NCI-H1048 (cell line): ENCODE measurements at regions not wholly inside any gene's neighbourhood (a gene's known extent, or its start where the extent isn't known, plus 50 kb on each side); places are given as distances from the start of the nearest gene placed in this dataset.
"Not testable (repeated sequence)": the region's sequence is repeated elsewhere in the genome, so short reads cannot be mapped to it uniquely, and the experiment has no call there.

Experiments
- DNase-seq: peaks from one replicate; lab custom pipeline; 2025; lab: John Stamatoyannopoulos, UW

- no peak for DNase-seq
Measured at GRCh38 chr6:8659404-8660189, 224.3 kb upstream of the SLC35B3 start.

- DNase-seq: no peak
Measured at GRCh38 chr6:8658416-8658815, 223.1 kb upstream of the SLC35B3 start.

GRCh38 chr6:8657522-8657921 lies 222.2 kb upstream of the SLC35B3 start:
- DNase-seq: no peak

- no peak for DNase-seq
Measured at GRCh38 chr6:8655670-8656454, 220.5 kb upstream of the SLC35B3 start.

- DNase-seq: no peak
Measured at GRCh38 chr6:8652710-8653109, 217.4 kb upstream of the SLC35B3 start.

GRCh38 chr6:8651998-8652397 lies 216.7 kb upstream of the SLC35B3 start:
- no peak for DNase-seq

- no peak for DNase-seq
Measured at GRCh38 chr6:8645212-8645611, 209.9 kb upstream of the SLC35B3 start.

GRCh38 chr6:8644306-8644705 lies 209.0 kb upstream of the SLC35B3 start:
- no peak for DNase-seq

- DNase-seq: no peak
Measured at GRCh38 chr6:8642854-8643253, 207.5 kb upstream of the SLC35B3 start.

GRCh38 chr6:8642131-8642530 lies 206.8 kb upstream of the SLC35B3 start:
- DNase-seq: no peak

- no peak for DNase-seq
Measured at GRCh38 chr6:8639928-8640649, 204.7 kb upstream of the SLC35B3 start.

GRCh38 chr6:8637896-8638597 lies 202.7 kb upstream of the SLC35B3 start:
- DNase-seq: no peak

GRCh38 chr6:8633762-8634161 lies 198.4 kb upstream of the SLC35B3 start:
- DNase-seq: no peak

GRCh38 chr6:8628736-8629135 lies 193.4 kb upstream of the SLC35B3 start:
- no peak for DNase-seq

GRCh38 chr6:8628063-8628462 lies 192.7 kb upstream of the SLC35B3 start:
- DNase-seq: no peak

GRCh38 chr6:8627085-8627861 lies 191.9 kb upstream of the SLC35B3 start:
- no peak for DNase-seq

GRCh38 chr6:8624665-8625064 lies 189.3 kb upstream of the SLC35B3 start:
- DNase-seq: no peak

GRCh38 chr6:8623441-8623840 lies 188.1 kb upstream of the SLC35B3 start:
- DNase-seq: no peak

GRCh38 chr6:8619853-8620252 lies 184.5 kb upstream of the SLC35B3 start:
- DNase-seq: no peak

- not testable (repeated sequence) for DNase-seq
Measured at GRCh38 chr6:8619408-8619807, 184.1 kb upstream of the SLC35B3 start.

GRCh38 chr6:8608737-8609136 lies 173.4 kb upstream of the SLC35B3 start:
- DNase-seq: no peak
